Spleen (tissue), 11 donors: ENCODE measurements at regions not wholly inside any gene's neighbourhood (a gene's known extent, or its start where the extent isn't known, plus 50 kb on each side); places are given as distances from the start of the nearest gene placed in this dataset.

Experiments used
- DNase-seq: peaks from one replicate; pipeline ENCODE4 v3.0.0-alpha.2; 2020
- H3K27ac ChIP-seq, 8 donors: fragments of 200-600 bp; sonication (generic) in 7 of 8; 1 replicate in 4 of 8; 2 replicates in 4 of 8; pipeline versions ENCODE4 v1.5.0 to v1.8.0; 2016 to 2021; ENCODE audit warnings: inconsistent platforms in 4 of 8, mild to moderate bottlenecking in 4 of 8, moderate library complexity in 1 of 8
- H3K27me3 ChIP-seq, 7 donors: fragments of 200-600 bp; sonication (generic) in 6 of 7; replicated peaks in 1 of 7; 1 replicate in 4 of 7; 2 replicates in 3 of 7; pipeline versions ENCODE4 v1.5.0 to v1.8.0; 2016 to 2021; ENCODE audit warnings: inconsistent platforms in 3 of 7, mild to moderate bottlenecking in 1 of 7
- H3K36me3 ChIP-seq, 6 donors: fragments of 200-600 bp; sonication (generic) in 5 of 6; 1 replicate in 4 of 6; 2 replicates in 2 of 6; pipeline versions ENCODE4 v1.5.0 to v1.8.0; 2016 to 2021; ENCODE audit warnings: inconsistent platforms in 2 of 6
- H3K4me1 ChIP-seq, 6 donors: fragments of 200-600 bp; sonication (generic) in 5 of 6; 1 replicate in 3 of 6; 2 replicates in 3 of 6; pipeline versions ENCODE4 v1.5.0 to v1.8.0; 2016 to 2021; ENCODE audit warnings: inconsistent platforms in 3 of 6
- H3K4me3 ChIP-seq, 8 donors: fragments of 200-600 bp; sonication (generic) in 7 of 8; 1 replicate in 4 of 8; 2 replicates in 4 of 8; pipeline versions ENCODE4 v1.5.0 to v1.8.0; 2016 to 2021; ENCODE audit warnings: inconsistent platforms in 4 of 8, mild to moderate bottlenecking in 4 of 8, moderate library complexity in 2 of 8
- H3K9me3 ChIP-seq, 8 donors: fragments of 200-600 bp; sonication (generic) in 7 of 8; 1 replicate in 4 of 8; 2 replicates in 4 of 8; pipeline versions ENCODE4 v1.5.0 to v1.8.0; 2016 to 2021; ENCODE audit warnings: inconsistent platforms in 4 of 8
- CTCF ChIP-seq, 11 experiments: fragments of 200-600 bp in 7 of 11; fragments of 450-650 bp in 4 of 11; sonication (generic) in 4 of 11; IDR thresholded peaks in 8 of 11; conservative IDR thresholded peaks in 3 of 11; 1 replicate in 7 of 11; 2 replicates in 4 of 11; pipeline versions ENCODE4 v1.4.0 to v1.8.0; 2016 to 2021; ENCODE audit warnings: antibody characterized with exemption in 11 of 11, inconsistent platforms in 4 of 11, mild to moderate bottlenecking in 1 of 11
- POLR2A ChIP-seq, 3 donors: fragments of 450-650 bp; IDR thresholded peaks; one replicate each; pipeline ENCODE4 v1.5.1; 2017; ENCODE audit warnings: antibody characterized with exemption in 3 of 3, mild to moderate bottlenecking in 1 of 3
- POLR2AphosphoS5 ChIP-seq, 3 donors: sonication (generic); formaldehyde crosslinking; IDR thresholded peaks; one replicate each; pipeline ENCODE4 v1.5.1; 2017; ENCODE audit warnings: antibody characterized with exemption in 3 of 3
- WGBS, 5 donors: extraction: QIAGEN DNeasy Blood & Tissue Kit in 3 of 5; methylation state at CpG; one replicate each; pipeline versions ENCODE4 v1.1.5 to v1.1.7; 2013 to 2018; 5-methylcytosine and 5-hydroxymethylcytosine counted together
- intact Hi-C: fragments of 100-400 bp; cut with DNase I; formaldehyde crosslinking; loops from one replicate; pipeline ENCODE4 v1.15.0; 2023; ENCODE audit warnings: low total_unique reads
- donor health status: healthy with polysubstance abuse.
- donor health status: DM: no; HTN: no; CAD: no; lungs with moderate emphysema.
- donor health status: DM: no; HTN: no; CAD: no.
- donor health status: Bipolar disorder and iron deficiency.
- donor health status: healthy.
- donor health status: DM: no; HTN: no; CAD: no.
- donor health status: DM: yes; HTN: yes; CAD: no.

- Histone ChIP-seq H3K4me3 (no peak overlapping the region), H3K4me1 (no peaks in the 10 kb centered on the region), H3K27ac (no peak overlapping the region), H3K27me3 (no peaks in the 10 kb centered on the region), H3K9me3 (no peaks in the 10 kb centered on the region), H3K36me3 (no peaks in the 10 kb centered on the region)
- DNase-seq = no peak
- TF ChIP-seq POLR2A (IDR thresholded peaks at IDR 0.05) = no peak
- no peak for TF ChIP-seq POLR2AphosphoS5 (IDR thresholded peaks at IDR 0.05)
- no peak for TF ChIP-seq CTCF (IDR thresholded peaks at IDR 0.05 in 8 of 11, conservative IDR thresholded peaks at IDR 0.05 in 3 of 11)
- intact Hi-C loops = no loop called here
- 64 to 85% (median 83%) methylated on average over 3 of the region's 3 CpGs for WGBS, 5 donors
Observed at GRCh38 chr5:7186818-7187217, 209.1 kb upstream of the ADCY2 start.

DNA sequence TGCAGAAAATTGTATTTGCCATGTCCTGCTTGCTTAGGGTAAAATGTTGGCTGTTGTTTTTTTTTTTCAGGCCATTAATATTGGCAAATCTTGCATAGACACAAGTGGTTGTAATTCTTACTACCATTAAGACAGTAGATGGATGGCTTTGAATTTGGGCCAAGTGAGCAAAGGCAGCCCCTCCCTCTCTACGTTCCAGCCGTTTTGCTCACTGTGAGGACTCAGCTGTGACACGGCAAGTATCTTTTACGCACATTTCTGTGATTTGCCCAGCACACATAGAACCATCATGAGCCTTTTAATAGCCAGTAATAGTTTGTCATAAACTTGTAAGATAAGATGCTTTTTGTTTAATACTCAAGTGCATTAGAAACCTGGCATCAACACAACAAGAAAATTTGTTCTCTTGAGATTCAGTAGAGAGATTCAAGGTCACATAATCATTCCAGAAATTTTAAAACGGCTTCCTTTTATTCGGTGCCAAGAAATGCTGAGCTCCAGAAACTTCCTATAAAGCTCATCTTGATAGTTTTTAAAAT is 205.2 kb upstream of the ADCY2 start:
- Histone ChIP-seq H3K4me1 (no peaks in the 10 kb centered on the region), H3K9me3 (no peaks in the 10 kb centered on the region), H3K36me3 (no peaks in the 10 kb centered on the region), H3K27ac (no peak overlapping the region), H3K4me3 (no peak overlapping the region), H3K27me3 (no peaks in the 10 kb centered on the region)
- TF ChIP-seq CTCF (IDR thresholded peaks at IDR 0.05 in 8 of 11, conservative IDR thresholded peaks at IDR 0.05 in 3 of 11) = no peak
- TF ChIP-seq POLR2AphosphoS5 (IDR thresholded peaks at IDR 0.05) = no peak
- no peak for TF ChIP-seq POLR2A (IDR thresholded peaks at IDR 0.05)
- DNase-seq = no peak
- 61 to 78% (median 69%) methylated on average over 6 of the region's 6 CpGs for WGBS, 5 donors
- intact Hi-C loops = no loop called here

DNA sequence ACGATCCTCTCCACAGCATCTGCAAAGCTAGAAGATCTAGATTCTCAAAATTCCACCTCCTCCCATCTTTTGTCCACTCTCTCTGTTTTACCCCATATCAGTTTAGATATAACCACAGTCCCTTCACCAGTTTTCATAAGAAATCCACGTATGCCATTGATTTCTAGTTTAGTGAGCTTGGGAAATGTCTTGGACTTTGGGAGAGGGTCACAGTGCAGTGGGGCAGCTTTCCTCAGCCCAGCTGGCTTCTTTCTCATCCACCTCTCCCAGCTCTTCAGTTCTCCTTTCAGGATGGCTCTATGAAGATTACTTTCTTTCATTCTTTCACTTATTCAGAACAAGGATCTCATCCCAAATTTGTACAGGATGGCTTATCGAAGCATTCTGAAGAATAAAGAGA is 203.9 kb upstream of the ADCY2 start:
- 59 to 79% (median 73%) methylated on average over 3 of the region's 3 CpGs for WGBS, 5 donors
- Histone ChIP-seq H3K36me3 (no peaks in the 10 kb centered on the region), H3K27me3 (no peaks in the 10 kb centered on the region), H3K4me3 (no peak overlapping the region), H3K27ac (no peak overlapping the region), H3K4me1 (no peaks in the 10 kb centered on the region), H3K9me3 (no peaks in the 10 kb centered on the region)
- intact Hi-C loops = no loop called here
- no peak for DNase-seq
- TF ChIP-seq CTCF (IDR thresholded peaks at IDR 0.05 in 8 of 11, conservative IDR thresholded peaks at IDR 0.05 in 3 of 11) = no peak
- TF ChIP-seq POLR2A (IDR thresholded peaks at IDR 0.05) = no peak
- TF ChIP-seq POLR2AphosphoS5 (IDR thresholded peaks at IDR 0.05) = no peak

DNA sequence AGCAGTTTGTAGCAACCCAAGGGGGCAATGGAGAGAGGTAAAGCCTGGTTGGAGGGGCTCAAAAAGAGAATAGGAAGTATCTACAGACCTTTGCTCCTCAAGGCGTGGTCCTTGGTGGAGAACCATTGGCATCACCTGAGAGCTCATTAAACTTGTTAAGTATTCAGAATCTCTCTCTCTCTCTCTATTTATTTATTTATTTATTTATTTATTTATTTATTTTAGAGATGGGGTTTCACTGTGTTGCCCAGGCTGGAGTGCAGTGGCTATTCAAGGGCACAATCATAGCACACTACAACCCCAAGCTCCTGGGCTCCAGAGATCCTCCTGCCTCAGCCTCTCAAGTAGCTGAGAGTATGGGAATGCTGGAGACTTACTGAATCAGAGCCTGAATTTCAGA is 193.1 kb upstream of the ADCY2 start:
- H3K4me1 ChIP-seq = no peaks in the 10 kb centered on the region
- no peak overlapping the region for H3K27ac ChIP-seq
- H3K4me3 ChIP-seq = no peak overlapping the region
- peaks cover 0 to 15% (median 4%) of the 10 kb centered on the region in 8 donors for H3K9me3 ChIP-seq
- DNase-seq = no peak
- TF ChIP-seq POLR2AphosphoS5 (IDR thresholded peaks at IDR 0.05) = no peak
- TF ChIP-seq CTCF (IDR thresholded peaks at IDR 0.05 in 8 of 11, conservative IDR thresholded peaks at IDR 0.05 in 3 of 11) = no peak
- TF ChIP-seq POLR2A (IDR thresholded peaks at IDR 0.05) = no peak
- 79 to 97% (median 87%) methylated on average over 1 of the region's 1 CpG for WGBS, 5 donors
- no peaks in the 10 kb centered on the region for H3K36me3 ChIP-seq
- intact Hi-C loops = no loop called here
- no peaks in the 10 kb centered on the region for H3K27me3 ChIP-seq
